Panc1 (cell line): ENCODE measurements at regions not wholly inside any gene's neighbourhood (a gene's known extent, or its start where the extent isn't known, plus 50 kb on each side); places are given as distances from the start of the nearest gene placed in this dataset.

Experiments used
- CTCF ChIP-seq: fragments of 450-650 bp; IDR thresholded peaks from 2 replicates; pipeline ENCODE4 v1.5.1; 2017; ENCODE audit warnings: mild to moderate bottlenecking
- POLR2AphosphoS5 ChIP-seq: IDR thresholded peaks from 2 replicates; pipeline ENCODE4 v1.6.1; 2012; ENCODE audit warnings: mild to moderate bottlenecking, low read depth, low read length, moderate library complexity
- REST ChIP-seq, 2 experiments: IDR thresholded peaks; 2 replicates each; pipeline ENCODE4 v1.6.1; 2011 to 2012; ENCODE audit warnings: low read depth in 2 of 2, control low read depth in 1 of 2, low read length in 1 of 2, mild to moderate bottlenecking in 1 of 2, moderate library complexity in 1 of 2; ENCODE audit not compliant: insufficient read depth in 1 of 2
- SIN3A ChIP-seq: IDR thresholded peaks from 2 replicates; pipeline ENCODE4 v1.6.1; 2012; ENCODE audit warnings: low read depth, mild to moderate bottlenecking, low read length, moderate library complexity, borderline replicate concordance; ENCODE audit not compliant: insufficient read depth
- TCF7L2 ChIP-seq: IDR thresholded peaks from 2 replicates; pipeline ENCODE4 v1.6.1; 2011; ENCODE audit warnings: mild to moderate bottlenecking, low read depth, low read length, inconsistent platforms

GRCh38 chr13:59364641-59365085, 799.1 kb downstream of the DIAPH3 start:
- TF ChIP-seq CTCF (no peak), TCF7L2 (no peak), POLR2AphosphoS5 (no peak), SIN3A (no peak), REST (IDR thresholded peaks at IDR 0.05; ENCODE audit: insufficient read depth in 1 of 2, low read depth in 2 of 2, low read length in 1 of 2) (no peak)
